ENCODE measurements at regions not wholly inside any gene's neighbourhood (a gene's known extent, or its start where the extent isn't known, plus 50 kb on each side); places are given as distances from the start of the nearest gene placed in this dataset.

GRCh38 chr14:84859116-84859515 lies 670.8 kb upstream of the FLRT2 start:
- TF ChIP-seq, protein P1, sequence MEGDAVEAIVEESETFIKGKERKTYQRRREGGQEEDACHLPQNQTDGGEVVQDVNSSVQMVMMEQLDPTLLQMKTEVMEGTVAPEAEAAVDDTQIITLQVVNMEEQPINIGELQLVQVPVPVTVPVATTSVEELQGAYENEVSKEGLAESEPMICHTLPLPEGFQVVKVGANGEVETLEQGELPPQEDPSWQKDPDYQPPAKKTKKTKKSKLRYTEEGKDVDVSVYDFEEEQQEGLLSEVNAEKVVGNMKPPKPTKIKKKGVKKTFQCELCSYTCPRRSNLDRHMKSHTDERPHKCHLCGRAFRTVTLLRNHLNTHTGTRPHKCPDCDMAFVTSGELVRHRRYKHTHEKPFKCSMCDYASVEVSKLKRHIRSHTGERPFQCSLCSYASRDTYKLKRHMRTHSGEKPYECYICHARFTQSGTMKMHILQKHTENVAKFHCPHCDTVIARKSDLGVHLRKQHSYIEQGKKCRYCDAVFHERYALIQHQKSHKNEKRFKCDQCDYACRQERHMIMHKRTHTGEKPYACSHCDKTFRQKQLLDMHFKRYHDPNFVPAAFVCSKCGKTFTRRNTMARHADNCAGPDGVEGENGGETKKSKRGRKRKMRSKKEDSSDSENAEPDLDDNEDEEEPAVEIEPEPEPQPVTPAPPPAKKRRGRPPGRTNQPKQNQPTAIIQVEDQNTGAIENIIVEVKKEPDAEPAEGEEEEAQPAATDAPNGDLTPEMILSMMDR (conservative IDR thresholded peaks at IDR 0.05; ENCODE audit: low read length): no peak
- no peak for TF ChIP-seq EZH2phosphoT487 (IDR thresholded peaks at IDR 0.05; ENCODE audit: borderline replicate concordance, low read depth, low read length)

Data from OCI-LY7 (cell line).